Cerebellar nuclear complex (tissue), 1 donor: ENCODE measurements at regions not wholly inside any gene's neighbourhood (a gene's known extent, or its start where the extent isn't known, plus 50 kb on each side); places are given as distances from the start of the nearest gene placed in this dataset.

Experiments
- DNase-seq, 2 experiments: peaks; one replicate each; lab custom pipeline; 2025; lab: John Stamatoyannopoulos, UW

- no peak for DNase-seq
Measured at GRCh38 chr20:60512443-60512842, 554.2 kb downstream of the CDH26 start.

GRCh38 chr20:60513141-60513540 lies 554.9 kb downstream of the CDH26 start:
- no peak for DNase-seq

DNA sequence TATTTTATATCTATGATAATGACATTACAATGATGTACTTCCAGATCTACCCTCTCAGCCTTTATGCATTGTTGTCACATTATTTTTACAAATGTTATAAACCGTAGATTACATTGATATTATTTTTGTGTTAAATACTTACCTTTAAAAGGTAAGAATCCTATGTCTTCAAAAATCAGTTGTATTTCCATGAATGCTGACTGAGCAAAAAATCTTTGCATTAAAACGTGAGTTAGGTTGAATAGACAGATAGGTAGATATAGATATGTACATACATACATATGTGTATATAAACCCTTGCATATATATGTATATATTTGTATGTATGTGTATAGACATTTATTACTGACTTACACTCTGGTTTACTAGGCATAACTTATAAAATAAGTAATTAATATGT lies 558.2 kb downstream of the CDH26 start:
- no peak for DNase-seq

GRCh38 chr20:60518022-60518421 lies 559.8 kb downstream of the CDH26 start:
- no peak for DNase-seq

DNA sequence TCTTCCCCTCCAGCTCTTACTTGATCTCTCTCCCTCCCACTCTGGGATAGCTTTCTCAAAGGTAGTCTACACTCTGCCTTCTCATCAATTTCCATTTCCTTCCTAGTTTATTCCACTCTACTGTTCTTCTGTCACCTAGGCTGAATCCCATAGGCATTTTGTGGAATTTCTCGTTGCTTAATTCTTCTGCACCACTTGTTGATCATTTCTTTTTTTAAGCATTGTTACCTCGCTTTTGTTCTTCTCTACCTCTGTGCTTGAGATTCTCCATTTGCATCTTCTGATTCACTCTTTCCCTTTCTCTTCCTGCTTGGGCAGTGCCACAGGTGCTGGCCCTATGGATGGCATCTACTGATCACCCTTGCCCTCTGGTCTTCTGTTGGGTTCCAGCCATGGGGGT lies 567.2 kb downstream of the CDH26 start:
- no peak for DNase-seq

DNA sequence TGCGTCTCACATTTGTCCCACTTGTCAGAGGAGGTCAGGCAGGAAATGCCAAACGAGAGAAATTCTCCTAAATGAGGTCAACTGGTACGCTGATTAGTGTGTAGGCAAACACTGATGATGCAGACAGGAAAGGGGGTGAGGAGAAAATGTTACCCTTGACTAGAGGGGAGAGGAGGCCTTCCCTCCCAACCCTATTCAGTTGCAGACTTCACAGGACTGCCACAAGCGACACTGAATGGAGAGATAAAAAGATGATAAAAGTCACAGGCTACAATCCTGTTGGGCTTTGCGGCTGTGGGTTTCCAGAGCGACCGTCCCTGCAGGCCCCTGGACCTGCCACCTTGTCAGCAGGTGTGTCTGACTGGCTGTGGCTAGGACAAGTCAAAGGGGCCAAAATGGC lies 569.4 kb downstream of the CDH26 start:
- DNase-seq: no peak

GRCh38 chr20:60528141-60528540 lies 569.9 kb downstream of the CDH26 start:
- DNase-seq: no peak

GRCh38 chr20:60529149-60529548 lies 570.9 kb downstream of the CDH26 start:
- DNase-seq: no peak

- DNase-seq: no peak
Measured at GRCh38 chr20:60535211-60535610, 577.0 kb downstream of the CDH26 start.

GRCh38 chr20:60540591-60540990 lies 582.4 kb downstream of the CDH26 start:
- no peak for DNase-seq

DNA sequence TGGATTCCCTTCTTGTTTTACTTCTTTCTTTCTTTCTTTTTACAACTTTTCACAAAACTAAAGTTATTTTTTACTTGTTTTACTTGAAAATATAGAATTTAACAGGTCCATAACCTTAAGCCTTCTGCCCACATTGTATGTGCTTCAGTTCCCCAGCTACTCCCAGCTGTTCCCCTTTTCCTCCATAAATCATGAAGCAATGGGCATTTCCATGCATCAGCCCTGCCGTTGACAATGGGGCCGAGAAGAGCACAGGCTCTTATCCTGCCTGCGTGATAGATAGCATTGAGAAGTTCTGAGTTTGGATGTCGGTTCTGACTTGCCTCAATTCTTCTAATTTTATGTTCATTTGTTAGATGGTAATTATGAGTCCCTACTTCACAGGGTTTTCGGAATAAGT lies 583.8 kb downstream of the CDH26 start:
- DNase-seq: no peak

GRCh38 chr20:60543598-60543997 lies 585.4 kb downstream of the CDH26 start:
- DNase-seq: no peak

DNA sequence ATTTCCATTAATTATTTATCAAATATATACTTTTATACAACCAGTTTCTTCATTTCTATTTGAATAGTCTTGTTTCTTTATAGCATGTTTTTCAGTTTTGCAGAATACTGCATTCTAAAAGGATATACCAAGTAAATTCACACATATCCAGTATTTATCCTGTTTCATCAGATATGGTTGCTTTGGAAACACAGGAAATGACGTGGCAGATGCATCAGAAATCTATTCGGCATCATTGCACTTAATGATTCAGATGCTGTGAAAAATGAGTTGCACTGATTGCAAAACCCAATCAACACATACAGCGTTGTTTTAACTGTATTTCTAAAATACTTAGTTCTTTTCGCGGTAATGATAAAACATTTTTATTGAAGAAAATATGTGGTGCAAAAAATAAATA lies 594.9 kb downstream of the CDH26 start:
- DNase-seq: no peak

- no peak for DNase-seq
Measured at GRCh38 chr20:60558486-60558885, 600.3 kb downstream of the CDH26 start.

DNA sequence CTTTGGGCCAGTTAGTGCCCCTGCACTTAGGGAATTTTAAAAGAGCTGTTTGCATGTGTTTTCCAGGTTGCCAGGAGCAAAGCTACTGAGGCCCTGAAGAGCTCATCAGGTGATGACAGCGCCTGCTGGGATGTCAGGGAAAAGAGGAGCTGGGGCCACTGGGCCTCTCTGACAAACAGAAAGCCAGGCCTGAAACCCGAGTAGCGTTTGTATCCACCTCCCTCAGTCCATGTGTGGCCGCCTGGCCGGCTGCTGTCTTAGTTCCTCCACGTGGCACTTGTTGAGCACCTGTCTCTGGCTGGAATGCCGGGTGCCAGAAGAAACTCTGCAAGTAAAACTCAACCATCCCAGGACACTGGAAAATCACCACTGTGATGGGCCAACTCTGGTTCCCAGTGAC lies 601.2 kb downstream of the CDH26 start:
- no peak for DNase-seq

GRCh38 chr20:60561052-60561451 lies 602.8 kb downstream of the CDH26 start:
- DNase-seq: no peak

- no peak for DNase-seq
Measured at GRCh38 chr20:60565083-60565482, 606.9 kb downstream of the CDH26 start.

DNA sequence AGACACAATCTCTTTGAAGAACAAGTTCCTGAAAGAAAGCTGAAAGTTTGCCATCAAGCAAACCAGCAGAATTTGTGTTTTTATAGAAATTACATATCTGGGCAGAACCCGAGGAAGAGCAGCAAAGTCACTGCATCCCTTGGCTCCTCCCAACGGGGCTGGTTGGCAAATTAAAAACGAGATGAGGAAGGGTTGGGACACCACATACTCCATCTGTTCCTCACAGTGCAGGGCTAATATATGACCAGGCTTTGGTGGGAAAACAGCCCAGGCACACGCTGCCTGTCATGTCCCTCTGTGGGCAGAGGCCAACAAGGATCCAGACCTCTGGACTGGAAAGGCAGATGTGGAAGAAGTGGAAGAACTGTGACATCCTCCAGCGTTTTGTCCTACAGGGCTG lies 607.3 kb downstream of the CDH26 start:
- no peak for DNase-seq

GRCh38 chr20:60569116-60569515 lies 610.9 kb downstream of the CDH26 start:
- DNase-seq: no peak

- DNase-seq: no peak
Measured at GRCh38 chr20:60570481-60571277, 612.5 kb downstream of the CDH26 start.

DNA sequence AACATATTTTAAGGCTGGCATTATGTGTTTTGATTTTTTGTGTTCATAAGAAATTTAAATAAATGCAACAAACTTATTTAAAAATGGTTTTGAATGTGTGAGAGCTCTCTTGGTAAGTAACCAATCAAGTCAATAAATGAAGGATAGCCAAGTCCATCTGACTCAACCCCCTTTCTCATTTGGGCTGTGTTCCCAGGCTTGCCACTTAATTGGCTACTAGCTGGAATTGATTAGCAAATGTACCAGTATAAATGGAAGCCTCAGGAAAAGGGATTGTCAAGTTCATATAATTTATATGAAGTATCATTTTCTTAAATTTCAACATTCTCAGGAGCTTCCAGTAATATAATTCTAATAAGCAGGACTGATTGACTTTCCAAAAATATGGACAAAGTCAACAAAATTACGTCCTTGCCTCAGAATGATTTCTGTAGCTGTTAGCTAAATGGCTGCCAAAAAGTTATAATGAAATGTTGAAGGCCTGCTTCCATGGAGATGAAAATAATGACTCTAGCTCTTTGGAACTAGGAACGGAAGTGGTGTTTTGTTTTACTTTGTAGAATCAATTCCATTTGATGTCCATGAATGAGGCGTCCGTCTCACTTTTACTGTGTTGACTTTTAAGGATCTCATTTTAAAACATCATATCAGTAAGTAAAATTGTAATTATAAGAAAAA lies 614.9 kb downstream of the CDH26 start:
- no peak for DNase-seq

GRCh38 chr20:60576236-60576635 lies 618.0 kb downstream of the CDH26 start:
- DNase-seq: no peak

DNA sequence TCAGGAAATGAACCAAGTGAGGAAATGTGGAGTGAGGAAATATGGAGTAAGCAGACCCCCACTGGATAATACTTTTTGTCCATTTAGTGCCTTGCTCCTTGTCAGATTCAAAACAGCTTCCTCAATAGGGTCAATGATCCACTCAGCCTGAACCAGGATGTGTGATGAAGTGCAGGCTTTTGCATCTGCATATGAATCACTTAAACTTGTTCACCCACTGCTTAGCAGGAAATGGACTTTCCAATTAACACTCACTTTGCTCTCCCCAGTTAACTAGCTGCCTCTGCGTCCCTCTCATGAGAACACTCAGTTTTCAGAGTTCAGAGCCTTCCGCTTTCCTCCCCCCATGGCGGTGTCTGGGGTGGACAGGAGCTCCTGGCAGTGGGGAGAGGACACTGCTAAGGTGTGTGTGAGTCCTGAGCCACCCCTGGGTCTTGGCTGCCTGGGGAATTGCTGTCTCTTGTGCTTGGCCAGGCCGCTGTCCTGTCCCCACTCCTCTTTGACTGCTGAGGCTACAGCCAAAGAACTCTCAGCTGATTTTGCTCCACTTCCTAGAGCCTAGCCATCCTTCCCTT lies 621.8 kb downstream of the CDH26 start:
- DNase-seq: no peak
